H9 (cell line): ENCODE measurements at regions not wholly inside any gene's neighbourhood (a gene's known extent, or its start where the extent isn't known, plus 50 kb on each side); places are given as distances from the start of the nearest gene placed in this dataset.

Experiments
- DNase-seq: peaks from one replicate; pipeline ENCODE4 v3.0.0-alpha.2; 2017
- H2AFZ ChIP-seq: one replicate; pipeline ENCODE4 v1.6.1; 2013; ENCODE audit warnings: mild to moderate bottlenecking, low read length, control low read depth, moderate library complexity
- H2AK5ac ChIP-seq: 2 replicates; pipeline ENCODE4 v1.6.1; 2013; ENCODE audit warnings: low read length, control low read depth, mixed read lengths; ENCODE audit not compliant: insufficient read length
- H2BK120ac ChIP-seq: one replicate; pipeline ENCODE4 v1.6.1; 2013; ENCODE audit warnings: low read depth, mild to moderate bottlenecking, low read length, control low read depth, inconsistent platforms; ENCODE audit not compliant: poor library complexity, severe bottlenecking
- H2BK12ac ChIP-seq: 2 replicates; pipeline ENCODE4 v1.6.1; 2013; ENCODE audit warnings: low read length, control low read depth, mixed read lengths, low read depth; ENCODE audit not compliant: insufficient read length
- H2BK15ac ChIP-seq: 2 replicates; pipeline ENCODE4 v1.6.1; 2013; ENCODE audit warnings: low read depth, low read length, control low read depth
- H2BK20ac ChIP-seq: one replicate; pipeline ENCODE4 v1.6.1; 2013; ENCODE audit warnings: low read depth, mild to moderate bottlenecking, low read length, control low read depth, inconsistent platforms; ENCODE audit not compliant: poor library complexity, severe bottlenecking
- H2BK5ac ChIP-seq: 2 replicates; pipeline ENCODE4 v1.6.1; 2013; ENCODE audit warnings: low read length, control low read depth, mixed read lengths; ENCODE audit not compliant: insufficient read length
- H3K14ac ChIP-seq: 2 replicates; pipeline ENCODE4 v1.6.1; 2013; ENCODE audit warnings: low read length, control low read depth; ENCODE audit not compliant: insufficient read depth
- H3K18ac ChIP-seq: 2 replicates; pipeline ENCODE4 v1.6.1; 2013; ENCODE audit warnings: low read depth, mild to moderate bottlenecking, mixed read lengths, low read length, control low read depth; ENCODE audit not compliant: insufficient read length
- H3K23ac ChIP-seq: 2 replicates; pipeline ENCODE4 v1.6.1; 2013; ENCODE audit warnings: low read length, control low read depth, mixed read lengths, low read depth; ENCODE audit not compliant: insufficient read length
- H3K23me2 ChIP-seq: 2 replicates; pipeline ENCODE4 v1.6.1; 2013; ENCODE audit warnings: low read depth, mild to moderate bottlenecking, mixed read lengths, low read length, control low read depth; ENCODE audit not compliant: insufficient read length, poor library complexity, severe bottlenecking
- H3K27ac ChIP-seq: 2 replicates; pipeline ENCODE4 v1.5.1; 2013; ENCODE audit warnings: low read length, control low read depth, mixed read lengths, low read depth; ENCODE audit not compliant: insufficient read length
- H3K27me3 ChIP-seq: 2 replicates; pipeline ENCODE4 v1.6.1; 2013; ENCODE audit warnings: low read length, control low read depth, inconsistent platforms; ENCODE audit not compliant: insufficient read depth
- H3K4ac ChIP-seq: 2 replicates; pipeline ENCODE4 v1.6.1; 2013; ENCODE audit warnings: low read depth, mild to moderate bottlenecking, control low read depth, inconsistent platforms, low read length, moderate library complexity
- H3K4me1 ChIP-seq: 2 replicates; pipeline ENCODE4 v1.6.1; 2013; ENCODE audit warnings: low read length, control low read depth, inconsistent platforms; ENCODE audit not compliant: insufficient read depth
- H3K4me2 ChIP-seq: 2 replicates; pipeline ENCODE4 v1.6.1; 2013; ENCODE audit warnings: low read length, control low read depth, mixed read lengths; ENCODE audit not compliant: insufficient read length, insufficient read depth
- H3K56ac ChIP-seq: 2 replicates; pipeline ENCODE4 v1.6.1; 2013; ENCODE audit warnings: low read depth, mild to moderate bottlenecking, mixed read lengths, low read length, control low read depth; ENCODE audit not compliant: insufficient read length
- H3K79me1 ChIP-seq: 2 replicates; pipeline ENCODE4 v1.6.1; 2013; ENCODE audit warnings: low read depth, mild to moderate bottlenecking, moderate library complexity, low read length, control low read depth, inconsistent platforms; ENCODE audit not compliant: insufficient read depth, poor library complexity, severe bottlenecking
- H3K79me2 ChIP-seq: 2 replicates; pipeline ENCODE4 v1.6.1; 2013; ENCODE audit warnings: low read length, control low read depth, inconsistent platforms; ENCODE audit not compliant: insufficient read depth
- H3K9ac ChIP-seq: 2 replicates; pipeline ENCODE4 v1.6.1; 2013; ENCODE audit warnings: low read length, control low read depth, mixed read lengths; ENCODE audit not compliant: insufficient read length; ENCODE audit errors: extremely low read depth
- H3K9me3 ChIP-seq: one replicate; pipeline ENCODE4 v1.6.1; 2013; ENCODE audit warnings: low read depth, low read length, inconsistent platforms; ENCODE audit not compliant: control insufficient read depth
- H3T11ph ChIP-seq: one replicate; pipeline ENCODE4 v1.6.1; 2013; ENCODE audit warnings: mild to moderate bottlenecking, low read length, control low read depth, inconsistent platforms
- H4K20me1 ChIP-seq: one replicate; pipeline ENCODE4 v1.6.1; 2013; ENCODE audit not compliant: control insufficient read depth, insufficient read length, insufficient read depth
- H4K5ac ChIP-seq: 2 replicates; pipeline ENCODE4 v1.6.1; 2013; ENCODE audit warnings: low read depth, mild to moderate bottlenecking, mixed read lengths, low read length, control low read depth; ENCODE audit not compliant: insufficient read length
- H4K8ac ChIP-seq: replicated peaks from 2 replicates; pipeline ENCODE4 v1.6.1; 2013; ENCODE audit warnings: low read length, control low read depth, mixed read lengths, low read depth; ENCODE audit not compliant: insufficient read length
- H4K91ac ChIP-seq: 2 replicates; pipeline ENCODE4 v1.6.1; 2013; ENCODE audit warnings: low read depth, mild to moderate bottlenecking, moderate library complexity, mixed read lengths, low read length, control low read depth; ENCODE audit not compliant: insufficient read length
- H3K27ac Mint-ChIP-seq, 3 experiments: 2 replicates in 2 of 3; 3 replicates in 1 of 3; pipeline ENCODE4 v1.8.0; 2020 to 2021; ENCODE audit warnings: mixed read lengths in 3 of 3, mild to moderate bottlenecking in 1 of 3, moderate library complexity in 1 of 3
- H3K27me3 Mint-ChIP-seq: 2 replicates; pipeline ENCODE4 v1.8.0; 2021; ENCODE audit warnings: low read depth, mild to moderate bottlenecking, moderate library complexity, mixed read lengths
- H3K36me3 Mint-ChIP-seq, 3 experiments: 2 replicates in 2 of 3; 3 replicates in 1 of 3; pipeline ENCODE4 v1.8.0; 2020 to 2021; ENCODE audit warnings: low read depth in 3 of 3, mixed read lengths in 3 of 3; ENCODE audit not compliant: insufficient read depth in 1 of 3
- H3K4me1 Mint-ChIP-seq, 2 experiments: 2 replicates each; pipeline ENCODE4 v1.8.0; 2020; ENCODE audit warnings: mixed read lengths in 2 of 2
- H3K4me3 Mint-ChIP-seq, 2 experiments: 2 replicates in 1 of 2; 3 replicates in 1 of 2; pipeline ENCODE4 v1.8.0; 2020 to 2021; ENCODE audit warnings: mild to moderate bottlenecking in 2 of 2, mixed read lengths in 2 of 2, moderate library complexity in 1 of 2
- H3K9me3 Mint-ChIP-seq, 2 experiments: 2 replicates in 1 of 2; 3 replicates in 1 of 2; pipeline ENCODE4 v1.8.0; 2020; ENCODE audit warnings: mild to moderate bottlenecking in 2 of 2, mixed read lengths in 2 of 2, moderate library complexity in 1 of 2
- WGBS: extraction: QIAGEN DNeasy Blood & Tissue Kit; methylation state at CpG from one replicate; pipeline ENCODE4 v1.1.7; 2013; ENCODE audit warnings: missing lambda C conversion rate, low lambda C conversion rate, mixed read lengths; ENCODE audit not compliant: insufficient read length; ENCODE audit errors: extremely low coverage; 5-methylcytosine and 5-hydroxymethylcytosine counted together
- TF ChIP-seq, protein P1 (sequence below): fragments of 200-600 bp; sonication (generic); conservative IDR thresholded peaks from 3 replicates; pipeline ENCODE4 v1.8.0; 2021; ENCODE audit warnings: antibody characterized with exemption, mild to moderate bottlenecking

DNA sequence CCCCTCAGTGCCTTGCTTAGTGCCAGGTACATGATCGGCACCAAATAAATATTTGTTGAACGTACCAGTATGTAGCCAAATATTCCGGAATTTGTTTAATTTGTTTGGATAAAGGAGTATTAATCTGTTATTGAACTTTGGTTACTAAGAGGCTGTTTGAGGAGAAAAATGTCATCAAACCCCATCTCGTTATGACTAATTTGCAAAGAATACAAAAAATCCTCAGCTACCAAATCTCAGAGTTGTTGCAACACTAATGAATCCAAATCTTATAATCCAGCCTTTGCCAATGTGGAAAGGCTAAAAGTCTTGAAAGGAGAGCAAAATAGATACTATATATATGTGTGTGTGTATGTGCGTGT, 79.5 kb downstream of the KLF5 start:
- H3K9me3 ChIP-seq: no peaks in the 10 kb centered on the region
- no peak overlapping the region for H2BK5ac ChIP-seq
- DNase-seq: no peak
- H2AK5ac ChIP-seq: no peak overlapping the region
- H3K9me3 Mint-ChIP-seq: no peaks in the 10 kb centered on the region
- no peak overlapping the region for H2BK12ac ChIP-seq
- H4K8ac ChIP-seq: no peak overlapping the region
- H2BK120ac ChIP-seq: no peak overlapping the region
- no peak overlapping the region for H4K91ac ChIP-seq
- H3K18ac ChIP-seq: no peak overlapping the region
- H3K27me3 ChIP-seq: no peaks in the 10 kb centered on the region
- WGBS: no CpG with 5 or more reads among the region's 5 CpGs
- H3K79me1 ChIP-seq: no peaks in the 10 kb centered on the region
- H3K79me2 ChIP-seq: no peaks in the 10 kb centered on the region
- H3K4me3 Mint-ChIP-seq: no peak overlapping the region
- H3K9ac ChIP-seq: no peak overlapping the region
- H3K23me2 ChIP-seq: no peaks in the 10 kb centered on the region
- H3K27ac ChIP-seq: no peak overlapping the region
- no peak overlapping the region for H3K23ac ChIP-seq
- TF ChIP-seq, protein P1, sequence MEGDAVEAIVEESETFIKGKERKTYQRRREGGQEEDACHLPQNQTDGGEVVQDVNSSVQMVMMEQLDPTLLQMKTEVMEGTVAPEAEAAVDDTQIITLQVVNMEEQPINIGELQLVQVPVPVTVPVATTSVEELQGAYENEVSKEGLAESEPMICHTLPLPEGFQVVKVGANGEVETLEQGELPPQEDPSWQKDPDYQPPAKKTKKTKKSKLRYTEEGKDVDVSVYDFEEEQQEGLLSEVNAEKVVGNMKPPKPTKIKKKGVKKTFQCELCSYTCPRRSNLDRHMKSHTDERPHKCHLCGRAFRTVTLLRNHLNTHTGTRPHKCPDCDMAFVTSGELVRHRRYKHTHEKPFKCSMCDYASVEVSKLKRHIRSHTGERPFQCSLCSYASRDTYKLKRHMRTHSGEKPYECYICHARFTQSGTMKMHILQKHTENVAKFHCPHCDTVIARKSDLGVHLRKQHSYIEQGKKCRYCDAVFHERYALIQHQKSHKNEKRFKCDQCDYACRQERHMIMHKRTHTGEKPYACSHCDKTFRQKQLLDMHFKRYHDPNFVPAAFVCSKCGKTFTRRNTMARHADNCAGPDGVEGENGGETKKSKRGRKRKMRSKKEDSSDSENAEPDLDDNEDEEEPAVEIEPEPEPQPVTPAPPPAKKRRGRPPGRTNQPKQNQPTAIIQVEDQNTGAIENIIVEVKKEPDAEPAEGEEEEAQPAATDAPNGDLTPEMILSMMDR: no peak
- H3K27me3 Mint-ChIP-seq: no peaks in the 10 kb centered on the region
- peaks cover 19 to 24% of the 10 kb centered on the region in 2 experiments for H3K4me1 Mint-ChIP-seq
- no peak overlapping the region for H3K4ac ChIP-seq
- no peak overlapping the region for H2BK15ac ChIP-seq
- no peaks in the 10 kb centered on the region for H3K36me3 Mint-ChIP-seq
- H3K56ac ChIP-seq: no peak overlapping the region
- no peak overlapping the region for H3T11ph ChIP-seq
- no peak overlapping the region for H3K4me2 ChIP-seq
- H2AFZ ChIP-seq: no peak overlapping the region
- H4K20me1 ChIP-seq: no peaks in the 10 kb centered on the region
- H3K27ac Mint-ChIP-seq: no peak overlapping the region
- H3K4me1 ChIP-seq: peaks cover 5% of the 10 kb centered on the region; the same call in 1 of the 2 replicates
- no peak overlapping the region for H3K14ac ChIP-seq
- no peak overlapping the region for H4K5ac ChIP-seq
- H2BK20ac ChIP-seq: no peak overlapping the region
